Thyroid gland (tissue), 4 donors: ENCODE measurements at regions not wholly inside any gene's neighbourhood (a gene's known extent, or its start where the extent isn't known, plus 50 kb on each side); places are given as distances from the start of the nearest gene placed in this dataset.

ENCODE experiments used
- POLR2A ChIP-seq, 2 donors: fragments of 450-650 bp; IDR thresholded peaks; one replicate each; pipeline ENCODE4 v1.6.1; 2017; ENCODE audit warnings: antibody characterized with exemption in 2 of 2, mild to moderate bottlenecking in 2 of 2, moderate library complexity in 1 of 2
- TF ChIP-seq, protein P1 (sequence below), 6 experiments: fragments of 200-600 bp in 3 of 6; fragments of 450-650 bp in 3 of 6; sonication (generic) in 3 of 6; IDR thresholded peaks; one replicate each; pipeline ENCODE4 v1.5.1; 2016 to 2019; ENCODE audit warnings: antibody characterized with exemption in 6 of 6, mild to moderate bottlenecking in 2 of 6, inconsistent platforms in 1 of 6, moderate library complexity in 1 of 6

DNA sequence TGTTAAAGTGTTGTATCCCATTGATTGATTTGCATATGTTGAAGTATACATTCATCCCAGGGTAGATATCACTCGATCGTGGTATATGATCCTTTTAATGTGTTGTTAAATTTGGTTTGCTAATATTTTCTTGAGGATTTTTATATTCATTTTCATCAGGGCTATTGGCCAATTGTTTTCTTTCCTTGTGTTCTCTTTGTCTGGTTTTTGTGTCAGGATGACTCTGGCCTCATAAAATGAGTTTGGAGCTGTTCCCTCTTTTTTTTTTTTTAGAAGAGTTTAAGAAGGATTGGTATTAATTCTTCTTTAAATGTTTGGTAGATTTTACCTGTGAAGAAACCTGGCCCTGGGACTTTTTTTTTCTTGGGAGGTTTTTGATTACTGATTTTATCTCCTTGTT lies 303.5 kb upstream of the RTL1 start:
- TF ChIP-seq POLR2A (IDR thresholded peaks at IDR 0.05): no peak
- TF ChIP-seq, protein P1, sequence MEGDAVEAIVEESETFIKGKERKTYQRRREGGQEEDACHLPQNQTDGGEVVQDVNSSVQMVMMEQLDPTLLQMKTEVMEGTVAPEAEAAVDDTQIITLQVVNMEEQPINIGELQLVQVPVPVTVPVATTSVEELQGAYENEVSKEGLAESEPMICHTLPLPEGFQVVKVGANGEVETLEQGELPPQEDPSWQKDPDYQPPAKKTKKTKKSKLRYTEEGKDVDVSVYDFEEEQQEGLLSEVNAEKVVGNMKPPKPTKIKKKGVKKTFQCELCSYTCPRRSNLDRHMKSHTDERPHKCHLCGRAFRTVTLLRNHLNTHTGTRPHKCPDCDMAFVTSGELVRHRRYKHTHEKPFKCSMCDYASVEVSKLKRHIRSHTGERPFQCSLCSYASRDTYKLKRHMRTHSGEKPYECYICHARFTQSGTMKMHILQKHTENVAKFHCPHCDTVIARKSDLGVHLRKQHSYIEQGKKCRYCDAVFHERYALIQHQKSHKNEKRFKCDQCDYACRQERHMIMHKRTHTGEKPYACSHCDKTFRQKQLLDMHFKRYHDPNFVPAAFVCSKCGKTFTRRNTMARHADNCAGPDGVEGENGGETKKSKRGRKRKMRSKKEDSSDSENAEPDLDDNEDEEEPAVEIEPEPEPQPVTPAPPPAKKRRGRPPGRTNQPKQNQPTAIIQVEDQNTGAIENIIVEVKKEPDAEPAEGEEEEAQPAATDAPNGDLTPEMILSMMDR (IDR thresholded peaks at IDR 0.05): no peak
